ENCODE measurements at regions not wholly inside any gene's neighbourhood (a gene's known extent, or its start where the extent isn't known, plus 50 kb on each side); places are given as distances from the start of the nearest gene placed in this dataset.
"Not testable (repeated sequence)": the region's sequence is repeated elsewhere in the genome, so short reads cannot be mapped to it uniquely, and the experiment has no call there.

GRCh38 chr2:67777010-67777409, 285.8 kb downstream of the C1D start:
- no peak overlapping the region for H3K4me3 Mint-ChIP-seq
- Histone ChIP-seq H3K4me3 (ENCODE audit: low read length) (no peak overlapping the region), H3K27ac (ENCODE audit: low read length) (no peak overlapping the region), H3K9me3 (ENCODE audit: control insufficient read depth, insufficient read depth, low read length) (no peaks in the 10 kb centered on the region), H3K27me3 (ENCODE audit: control insufficient read depth, insufficient read depth, low read length) (no peaks in the 10 kb centered on the region), H3K4me1 (ENCODE audit: control insufficient read depth, insufficient read depth, low read length) (no peaks in the 10 kb centered on the region), H3K36me3 (ENCODE audit: control insufficient read depth, insufficient read depth, low read length) (no peaks in the 10 kb centered on the region)
- H3K4me1 Mint-ChIP-seq, result no peaks in the 10 kb centered on the region
- H3K36me3 Mint-ChIP-seq, result no peaks in the 10 kb centered on the region
- WGBS (ENCODE audit: insufficient coverage), result 95% methylated on average over 1 of the region's 1 CpG
- H3K27me3 Mint-ChIP-seq (ENCODE audit: low read depth in 2 of 2), result peaks cover 4 to 9% of the 10 kb centered on the region in 2 donors
- no peak for ATAC-seq
- TF ChIP-seq CTCF (IDR thresholded peaks at IDR 0.05), result no peak
- no peak overlapping the region for H3K27ac Mint-ChIP-seq
- intact Hi-C loops (cut with micrococcal nuclease), result no loop called here
- H3K9me3 Mint-ChIP-seq, result no peaks in the 10 kb centered on the region
- no peak for DNase-seq

- H3K9me3 ChIP-seq (ENCODE audit: control insufficient read depth, insufficient read depth, low read length), result no peaks in the 10 kb centered on the region
- Mint-ChIP-seq H3K36me3 (no peaks in the 10 kb centered on the region), H3K27me3 (ENCODE audit: low read depth in 2 of 2) (peaks cover 0 to 4% of the 10 kb centered on the region in 2 donors), H3K4me3 (no peak overlapping the region), H3K27ac (no peak overlapping the region), H3K9me3 (no peaks in the 10 kb centered on the region), H3K4me1 (no peaks in the 10 kb centered on the region)
- no peaks in the 10 kb centered on the region for H3K4me1 ChIP-seq (ENCODE audit: control insufficient read depth, insufficient read depth, low read length)
- intact Hi-C loops (cut with micrococcal nuclease), result no loop called here
- H3K4me3 ChIP-seq (ENCODE audit: low read length), result no peak overlapping the region
- no peaks in the 10 kb centered on the region for H3K27me3 ChIP-seq (ENCODE audit: control insufficient read depth, insufficient read depth, low read length)
- ATAC-seq (no peak), DNase-seq (no peak)
- no peak for TF ChIP-seq CTCF (IDR thresholded peaks at IDR 0.05)
- H3K27ac ChIP-seq (ENCODE audit: low read length), result no peak overlapping the region
- WGBS (ENCODE audit: insufficient coverage), result 100% methylated on average over 1 of the region's 1 CpG
- H3K36me3 ChIP-seq (ENCODE audit: control insufficient read depth, insufficient read depth, low read length), result no peaks in the 10 kb centered on the region
These were observed 284.9 kb downstream of the C1D start for GRCh38 chr2:67777836-67778429.

DNA sequence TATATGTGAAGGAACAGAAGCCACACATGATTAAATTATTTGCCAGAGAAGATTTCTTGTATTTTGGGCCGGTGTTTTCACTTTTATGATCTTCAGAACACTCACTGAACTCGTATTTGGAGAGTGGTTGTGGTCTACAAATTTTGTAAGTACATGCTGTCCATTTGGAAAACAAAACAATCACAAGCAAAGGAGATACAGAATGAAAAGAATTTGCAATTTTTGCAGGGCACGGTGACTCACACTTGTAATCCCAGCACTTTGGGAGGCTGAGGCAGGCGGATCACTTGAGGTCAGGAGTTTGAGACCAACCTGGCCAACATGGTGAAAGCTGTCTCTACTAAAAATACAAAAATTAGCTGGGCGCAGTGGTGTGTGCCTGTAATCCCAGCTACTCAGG, 282.0 kb downstream of the C1D start:
- DNase-seq; intact Hi-C loops (cut with micrococcal nuclease); H3K27ac Mint-ChIP-seq; H3K27me3 ChIP-seq (ENCODE audit: control insufficient read depth, insufficient read depth, low read length); H3K27me3 Mint-ChIP-seq (ENCODE audit: low read depth in 2 of 2); H3K36me3 ChIP-seq (ENCODE audit: control insufficient read depth, insufficient read depth, low read length); H3K27ac ChIP-seq (ENCODE audit: low read length); H3K9me3 ChIP-seq (ENCODE audit: control insufficient read depth, insufficient read depth, low read length); H3K4me1 Mint-ChIP-seq; ATAC-seq; H3K4me3 Mint-ChIP-seq; H3K36me3 Mint-ChIP-seq; H3K4me3 ChIP-seq (ENCODE audit: low read length); H3K4me1 ChIP-seq (ENCODE audit: control insufficient read depth, insufficient read depth, low read length); H3K9me3 Mint-ChIP-seq: not testable (repeated sequence)
- WGBS (ENCODE audit: insufficient coverage), result 90% methylated on average over 5 of the region's 5 CpGs

DNA sequence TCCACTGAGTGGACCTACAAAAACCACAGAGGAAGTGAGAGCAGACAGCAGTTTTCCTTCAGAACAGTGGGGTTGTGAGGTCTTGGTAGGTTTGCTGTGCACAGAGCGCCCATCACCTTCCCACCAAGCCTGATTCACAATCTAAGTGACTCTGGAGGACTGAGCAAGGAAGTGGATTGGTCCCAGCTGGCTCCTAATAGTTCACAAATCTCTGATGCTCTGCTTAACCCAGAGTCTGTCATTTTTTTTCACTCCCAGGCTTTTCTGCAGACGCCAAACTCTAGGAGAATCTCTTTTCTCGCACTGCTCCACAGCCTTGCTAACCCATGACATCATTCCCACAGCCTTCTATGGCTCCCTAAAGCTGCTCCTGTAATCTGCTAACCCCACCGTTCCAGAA, 280.4 kb downstream of the C1D start:
- Histone ChIP-seq H3K27me3 (ENCODE audit: control insufficient read depth, insufficient read depth, low read length) (no peaks in the 10 kb centered on the region), H3K9me3 (ENCODE audit: control insufficient read depth, insufficient read depth, low read length) (no peaks in the 10 kb centered on the region), H3K36me3 (ENCODE audit: control insufficient read depth, insufficient read depth, low read length) (no peaks in the 10 kb centered on the region), H3K4me3 (ENCODE audit: low read length) (no peak overlapping the region), H3K4me1 (ENCODE audit: control insufficient read depth, insufficient read depth, low read length) (no peaks in the 10 kb centered on the region), H3K27ac (ENCODE audit: low read length) (no peak overlapping the region)
- no peak overlapping the region for H3K4me3 Mint-ChIP-seq
- TF ChIP-seq CTCF (IDR thresholded peaks at IDR 0.05), result no peak
- no peak overlapping the region for H3K27ac Mint-ChIP-seq
- H3K9me3 Mint-ChIP-seq, result no peaks in the 10 kb centered on the region
- intact Hi-C loops (cut with micrococcal nuclease), result no loop called here
- no peaks in the 10 kb centered on the region for H3K36me3 Mint-ChIP-seq
- H3K4me1 Mint-ChIP-seq, result no peaks in the 10 kb centered on the region
- 79% methylated on average over 3 of the region's 4 CpGs for WGBS (ENCODE audit: insufficient coverage)
- no peaks in the 10 kb centered on the region for H3K27me3 Mint-ChIP-seq (ENCODE audit: low read depth in 2 of 2)
- DNase-seq (no peak), ATAC-seq (no peak)

Data from natural killer cell (primary cell).